Breast epithelium (tissue), 3 donors: ENCODE measurements at regions not wholly inside any gene's neighbourhood (a gene's known extent, or its start where the extent isn't known, plus 50 kb on each side); places are given as distances from the start of the nearest gene placed in this dataset.

Experiments
- POLR2A ChIP-seq: fragments of 450-650 bp; IDR thresholded peaks from one replicate; pipeline ENCODE4 v1.6.1; 2016; ENCODE audit warnings: antibody characterized with exemption, mild to moderate bottlenecking, moderate library complexity
- POLR2AphosphoS5 ChIP-seq, 3 donors: sonication (generic); formaldehyde crosslinking; IDR thresholded peaks; one replicate each; pipeline ENCODE4 v1.6.1; 2017; ENCODE audit warnings: antibody characterized with exemption in 3 of 3
- TF ChIP-seq, protein P1 (sequence below), 3 donors: fragments of 450-650 bp; IDR thresholded peaks; one replicate each; pipeline ENCODE4 v1.5.1; 2016 to 2017; ENCODE audit warnings: antibody characterized with exemption in 3 of 3, mild to moderate bottlenecking in 3 of 3, moderate library complexity in 3 of 3

GRCh38 chr3:56979791-56980190, 80.7 kb upstream of the SPATA12 start:
- TF ChIP-seq, protein P1, sequence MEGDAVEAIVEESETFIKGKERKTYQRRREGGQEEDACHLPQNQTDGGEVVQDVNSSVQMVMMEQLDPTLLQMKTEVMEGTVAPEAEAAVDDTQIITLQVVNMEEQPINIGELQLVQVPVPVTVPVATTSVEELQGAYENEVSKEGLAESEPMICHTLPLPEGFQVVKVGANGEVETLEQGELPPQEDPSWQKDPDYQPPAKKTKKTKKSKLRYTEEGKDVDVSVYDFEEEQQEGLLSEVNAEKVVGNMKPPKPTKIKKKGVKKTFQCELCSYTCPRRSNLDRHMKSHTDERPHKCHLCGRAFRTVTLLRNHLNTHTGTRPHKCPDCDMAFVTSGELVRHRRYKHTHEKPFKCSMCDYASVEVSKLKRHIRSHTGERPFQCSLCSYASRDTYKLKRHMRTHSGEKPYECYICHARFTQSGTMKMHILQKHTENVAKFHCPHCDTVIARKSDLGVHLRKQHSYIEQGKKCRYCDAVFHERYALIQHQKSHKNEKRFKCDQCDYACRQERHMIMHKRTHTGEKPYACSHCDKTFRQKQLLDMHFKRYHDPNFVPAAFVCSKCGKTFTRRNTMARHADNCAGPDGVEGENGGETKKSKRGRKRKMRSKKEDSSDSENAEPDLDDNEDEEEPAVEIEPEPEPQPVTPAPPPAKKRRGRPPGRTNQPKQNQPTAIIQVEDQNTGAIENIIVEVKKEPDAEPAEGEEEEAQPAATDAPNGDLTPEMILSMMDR (IDR thresholded peaks at IDR 0.05) = no peak
- no peak for TF ChIP-seq POLR2AphosphoS5 (IDR thresholded peaks at IDR 0.05)
- TF ChIP-seq POLR2A = no peak
